G401.6 (cell line): ENCODE measurements at regions not wholly inside any gene's neighbourhood (a gene's known extent, or its start where the extent isn't known, plus 50 kb on each side); places are given as distances from the start of the nearest gene placed in this dataset.
"Not testable (repeated sequence)": the region's sequence is repeated elsewhere in the genome, so short reads cannot be mapped to it uniquely, and the experiment has no call there.

Experiments used
- FAIRE-seq: peaks from 2 replicates; lab custom pipeline; 2012; peaks lifted over from hg19 to GRCh38; lab: Jason Lieb, UNC

- no peak for FAIRE-seq
These were observed 1793.2 kb downstream of the NCAM2 start for GRCh38 chr21:22791376-22791775.

GRCh38 chr21:22791986-22792560, 1793.9 kb downstream of the NCAM2 start:
- FAIRE-seq, result peak; percentile 95

GRCh38 chr21:22795091-22795490, 1796.9 kb downstream of the NCAM2 start:
- no peak for FAIRE-seq

- FAIRE-seq, result no peak
These were observed 1797.4 kb downstream of the NCAM2 start for GRCh38 chr21:22795644-22796043.

GRCh38 chr21:22796147-22796546, 1797.9 kb downstream of the NCAM2 start:
- no peak for FAIRE-seq

- no peak for FAIRE-seq
These were observed 1805.9 kb downstream of the NCAM2 start for GRCh38 chr21:22804151-22804550.

- no peak for FAIRE-seq
These were observed 1808.1 kb downstream of the NCAM2 start for GRCh38 chr21:22806278-22806677.

GRCh38 chr21:22813201-22813600, 1815.0 kb downstream of the NCAM2 start:
- FAIRE-seq, result no peak

- not testable (repeated sequence) for FAIRE-seq
These were observed 1820.7 kb downstream of the NCAM2 start for GRCh38 chr21:22818681-22819485.

GRCh38 chr21:22827422-22827821, 1829.2 kb downstream of the NCAM2 start:
- no peak for FAIRE-seq

GRCh38 chr21:22842875-22843274, 1844.7 kb downstream of the NCAM2 start:
- no peak for FAIRE-seq

- no peak for FAIRE-seq
These were observed 1857.4 kb downstream of the NCAM2 start for GRCh38 chr21:22855581-22855980.

GRCh38 chr21:22871692-22872091, 1873.5 kb downstream of the NCAM2 start:
- no peak for FAIRE-seq

GRCh38 chr21:22880573-22880972, 1882.4 kb downstream of the NCAM2 start:
- no peak for FAIRE-seq

- FAIRE-seq, result no peak
These were observed 1882.9 kb downstream of the NCAM2 start for GRCh38 chr21:22881131-22881530.

- peak; percentile 92 for FAIRE-seq
These were observed 1886.9 kb downstream of the NCAM2 start for GRCh38 chr21:22885079-22885478.

GRCh38 chr21:22885614-22886013, 1887.4 kb downstream of the NCAM2 start:
- FAIRE-seq, result peak; percentile 64

- no peak for FAIRE-seq
These were observed 1891.2 kb downstream of the NCAM2 start for GRCh38 chr21:22889445-22889844.

- FAIRE-seq, result no peak
These were observed 1892.4 kb downstream of the NCAM2 start for GRCh38 chr21:22890656-22891055.

- no peak for FAIRE-seq
These were observed 1893.8 kb downstream of the NCAM2 start for GRCh38 chr21:22892028-22892427.

- no peak for FAIRE-seq
These were observed 1894.5 kb downstream of the NCAM2 start for GRCh38 chr21:22892740-22893139.

GRCh38 chr21:22898051-22898665, 1899.9 kb downstream of the NCAM2 start:
- FAIRE-seq, result no peak

GRCh38 chr21:22900490-22900889, 1902.3 kb downstream of the NCAM2 start:
- FAIRE-seq, result no peak

- no peak for FAIRE-seq
These were observed 1905.6 kb downstream of the NCAM2 start for GRCh38 chr21:22903851-22904250.
